Activated CD4-positive, alpha-beta T cell treated with anti-CD3 and anti-CD28 coated beads, Interleukin-2, amount 10 ng/mL, durations not matched to agents 7 days and 5 days (primary cell): ENCODE measurements at regions not wholly inside any gene's neighbourhood (a gene's known extent, or its start where the extent isn't known, plus 50 kb on each side); places are given as distances from the start of the nearest gene placed in this dataset.

Experiments
- CTCF ChIA-PET: fragments of 350-600 bp; sonication (Branson Sonifier 250); formaldehyde crosslinking; loops from one replicate; lab custom pipeline; 2021; ENCODE audit warnings: antibody characterized with exemption; lab: Charles Lee
- POLR2A ChIA-PET: fragments of 350-600 bp; sonication (Branson Sonifier 250); formaldehyde crosslinking; loops from one replicate; lab custom pipeline; 2021; ENCODE audit warnings: antibody characterized with exemption; lab: Charles Lee
- DNase-seq: peaks from one replicate; pipeline ENCODE4 v3.0.0-alpha.2; 2020
- H3K27ac Mint-ChIP-seq: one replicate; pipeline ENCODE4 v1.8.0; 2021; ENCODE audit warnings: mild to moderate bottlenecking, moderate library complexity, mixed read lengths
- H3K27me3 Mint-ChIP-seq: one replicate; pipeline ENCODE4 v1.8.0; 2021; ENCODE audit warnings: mixed read lengths
- H3K36me3 Mint-ChIP-seq: one replicate; pipeline ENCODE4 v1.8.0; 2021; ENCODE audit warnings: low read depth, mixed read lengths
- H3K4me1 Mint-ChIP-seq: one replicate; pipeline ENCODE4 v1.8.0; 2021; ENCODE audit warnings: mixed read lengths
- H3K4me3 Mint-ChIP-seq: one replicate; pipeline ENCODE4 v1.8.0; 2021; ENCODE audit warnings: mild to moderate bottlenecking, moderate library complexity, mixed read lengths
- H3K9me3 Mint-ChIP-seq: one replicate; pipeline ENCODE4 v1.8.0; 2021; ENCODE audit warnings: mixed read lengths

GRCh38 chr16:25488435-25488834 is 203.3 kb upstream of the HS3ST4 start:
- ChIA-PET CTCF (no interaction called here), POLR2A (no interaction called here)
- Mint-ChIP-seq H3K27ac (no peak overlapping the region), H3K36me3 (no peaks in the 10 kb centered on the region), H3K4me1 (no peaks in the 10 kb centered on the region), H3K9me3 (no peaks in the 10 kb centered on the region), H3K4me3 (no peak overlapping the region), H3K27me3 (peaks cover 16% of the 10 kb centered on the region)
- DNase-seq = no peak

- H3K36me3 Mint-ChIP-seq = no peaks in the 10 kb centered on the region
- CTCF ChIA-PET = no interaction called here
- H3K27ac Mint-ChIP-seq = no peak overlapping the region
- DNase-seq = no peak
- POLR2A ChIA-PET = no interaction called here
- H3K9me3 Mint-ChIP-seq = no peaks in the 10 kb centered on the region
- no peak overlapping the region for H3K4me3 Mint-ChIP-seq
- H3K27me3 Mint-ChIP-seq = peaks cover 16% of the 10 kb centered on the region
- no peaks in the 10 kb centered on the region for H3K4me1 Mint-ChIP-seq
Observed at GRCh38 chr16:25487888-25488287, 203.9 kb upstream of the HS3ST4 start.

GRCh38 chr16:25481636-25482035 is 210.1 kb upstream of the HS3ST4 start:
- Mint-ChIP-seq H3K9me3 (no peaks in the 10 kb centered on the region), H3K4me1 (no peaks in the 10 kb centered on the region), H3K27ac (no peak overlapping the region), H3K36me3 (no peaks in the 10 kb centered on the region), H3K4me3 (no peak overlapping the region), H3K27me3 (peaks cover 2% of the 10 kb centered on the region)
- no peak for DNase-seq
- ChIA-PET POLR2A (no interaction called here), CTCF (no interaction called here)

GRCh38 chr16:25478476-25478875 is 213.3 kb upstream of the HS3ST4 start:
- peaks cover 2% of the 10 kb centered on the region for H3K27me3 Mint-ChIP-seq
- H3K9me3 Mint-ChIP-seq = no peaks in the 10 kb centered on the region
- ChIA-PET CTCF (no interaction called here), POLR2A (no interaction called here)
- no peaks in the 10 kb centered on the region for H3K36me3 Mint-ChIP-seq
- peak overlapping the region; percentile 51 for H3K27ac Mint-ChIP-seq
- no peaks in the 10 kb centered on the region for H3K4me1 Mint-ChIP-seq
- no peak overlapping the region for H3K4me3 Mint-ChIP-seq
- DNase-seq = no peak

- no peaks in the 10 kb centered on the region for H3K4me1 Mint-ChIP-seq
- no peak for DNase-seq
- POLR2A ChIA-PET = no interaction called here
- no peak overlapping the region for H3K27ac Mint-ChIP-seq
- CTCF ChIA-PET = no interaction called here
- H3K4me3 Mint-ChIP-seq = no peak overlapping the region
- H3K27me3 Mint-ChIP-seq = peaks cover 4% of the 10 kb centered on the region
- no peaks in the 10 kb centered on the region for H3K36me3 Mint-ChIP-seq
- H3K9me3 Mint-ChIP-seq = no peaks in the 10 kb centered on the region
Observed at GRCh38 chr16:25464058-25464457, 206.4 kb upstream of the ZKSCAN2 start.

- ChIA-PET POLR2A (no interaction called here), CTCF (no interaction called here)
- no peak for DNase-seq
- Mint-ChIP-seq H3K9me3 (peaks cover 8% of the 10 kb centered on the region), H3K4me3 (no peak overlapping the region), H3K27ac (no peak overlapping the region), H3K27me3 (peaks cover 4% of the 10 kb centered on the region), H3K36me3 (no peaks in the 10 kb centered on the region), H3K4me1 (no peaks in the 10 kb centered on the region)
Observed at GRCh38 chr16:25449802-25450201, 192.2 kb upstream of the ZKSCAN2 start.

- Mint-ChIP-seq H3K4me3 (no peak overlapping the region), H3K27ac (no peak overlapping the region), H3K9me3 (peaks cover 8% of the 10 kb centered on the region), H3K36me3 (no peaks in the 10 kb centered on the region), H3K27me3 (peaks cover 2% of the 10 kb centered on the region), H3K4me1 (no peaks in the 10 kb centered on the region)
- CTCF ChIA-PET = no interaction called here
- no peak for DNase-seq
- POLR2A ChIA-PET = no interaction called here
Observed at GRCh38 chr16:25443994-25444393, 186.3 kb upstream of the ZKSCAN2 start.

GRCh38 chr16:25434064-25434463 is 176.4 kb upstream of the ZKSCAN2 start:
- H3K27me3 Mint-ChIP-seq = no peaks in the 10 kb centered on the region
- DNase-seq = no peak
- H3K4me1 Mint-ChIP-seq = no peaks in the 10 kb centered on the region
- H3K27ac Mint-ChIP-seq = no peak overlapping the region
- CTCF ChIA-PET = no interaction called here
- POLR2A ChIA-PET = no interaction called here
- no peaks in the 10 kb centered on the region for H3K9me3 Mint-ChIP-seq
- no peaks in the 10 kb centered on the region for H3K36me3 Mint-ChIP-seq
- H3K4me3 Mint-ChIP-seq = no peak overlapping the region

- H3K9me3 Mint-ChIP-seq = peaks cover 2% of the 10 kb centered on the region
- no peak for DNase-seq
- H3K4me3 Mint-ChIP-seq = no peak overlapping the region
- POLR2A ChIA-PET = no interaction called here
- H3K4me1 Mint-ChIP-seq = no peaks in the 10 kb centered on the region
- H3K36me3 Mint-ChIP-seq = no peaks in the 10 kb centered on the region
- no peak overlapping the region for H3K27ac Mint-ChIP-seq
- no peaks in the 10 kb centered on the region for H3K27me3 Mint-ChIP-seq
- CTCF ChIA-PET = no interaction called here
Observed at GRCh38 chr16:25433388-25433787, 175.7 kb upstream of the ZKSCAN2 start.

GRCh38 chr16:25431472-25431871 is 173.8 kb upstream of the ZKSCAN2 start:
- H3K4me1 Mint-ChIP-seq = no peaks in the 10 kb centered on the region
- H3K27ac Mint-ChIP-seq = no peak overlapping the region
- H3K9me3 Mint-ChIP-seq = peaks cover 2% of the 10 kb centered on the region
- CTCF ChIA-PET = no interaction called here
- POLR2A ChIA-PET = no interaction called here
- H3K27me3 Mint-ChIP-seq = no peaks in the 10 kb centered on the region
- DNase-seq = no peak
- no peaks in the 10 kb centered on the region for H3K36me3 Mint-ChIP-seq
- H3K4me3 Mint-ChIP-seq = no peak overlapping the region

GRCh38 chr16:25426829-25427228 is 169.2 kb upstream of the ZKSCAN2 start:
- no peak overlapping the region for H3K27ac Mint-ChIP-seq
- CTCF ChIA-PET = no interaction called here
- no peak for DNase-seq
- H3K9me3 Mint-ChIP-seq = peaks cover 2% of the 10 kb centered on the region
- no peak overlapping the region for H3K4me3 Mint-ChIP-seq
- no peaks in the 10 kb centered on the region for H3K27me3 Mint-ChIP-seq
- no peaks in the 10 kb centered on the region for H3K4me1 Mint-ChIP-seq
- POLR2A ChIA-PET = no interaction called here
- no peaks in the 10 kb centered on the region for H3K36me3 Mint-ChIP-seq

- H3K9me3 Mint-ChIP-seq = no peaks in the 10 kb centered on the region
- H3K4me3 Mint-ChIP-seq = no peak overlapping the region
- H3K4me1 Mint-ChIP-seq = no peaks in the 10 kb centered on the region
- no peak for DNase-seq
- ChIA-PET POLR2A (no interaction called here), CTCF (no interaction called here)
- no peaks in the 10 kb centered on the region for H3K36me3 Mint-ChIP-seq
- H3K27me3 Mint-ChIP-seq = no peaks in the 10 kb centered on the region
- no peak overlapping the region for H3K27ac Mint-ChIP-seq
Observed at GRCh38 chr16:25419681-25420080, 162.0 kb upstream of the ZKSCAN2 start.

GRCh38 chr16:25419153-25419552 is 161.5 kb upstream of the ZKSCAN2 start:
- POLR2A ChIA-PET = no interaction called here
- Mint-ChIP-seq H3K9me3 (no peaks in the 10 kb centered on the region), H3K4me3 (no peak overlapping the region), H3K36me3 (no peaks in the 10 kb centered on the region), H3K27ac (no peak overlapping the region), H3K4me1 (no peaks in the 10 kb centered on the region), H3K27me3 (no peaks in the 10 kb centered on the region)
- CTCF ChIA-PET = interaction anchor here (0.6 to 0.7 kb wide), 2 partner anchors 20 to 855 kb away, joined by 3 to 5 read pairs; no protein-coding TSS in a partner anchor
- no peak for DNase-seq

GRCh38 chr16:25416002-25416401 is 158.4 kb upstream of the ZKSCAN2 start:
- H3K36me3 Mint-ChIP-seq = no peaks in the 10 kb centered on the region
- no peak overlapping the region for H3K27ac Mint-ChIP-seq
- no peaks in the 10 kb centered on the region for H3K4me1 Mint-ChIP-seq
- no peak for DNase-seq
- H3K4me3 Mint-ChIP-seq = no peak overlapping the region
- H3K9me3 Mint-ChIP-seq = no peaks in the 10 kb centered on the region
- POLR2A ChIA-PET = no interaction called here
- CTCF ChIA-PET = no interaction called here
- peaks cover 1% of the 10 kb centered on the region for H3K27me3 Mint-ChIP-seq
